GM12878 (cell line): ENCODE measurements at regions not wholly inside any gene's neighbourhood (a gene's known extent, or its start where the extent isn't known, plus 50 kb on each side); places are given as distances from the start of the nearest gene placed in this dataset.
"Not testable (repeated sequence)": the region's sequence is repeated elsewhere in the genome, so short reads cannot be mapped to it uniquely, and the experiment has no call there.

Experiments
- ATAC-seq: fragments of 200-7000 bp; cut with Tn5 transposase; 3 replicates; pipeline ENCODE4 v1.9.1; 2020; ENCODE audit warnings: mild to moderate bottlenecking, moderate library complexity
- BruUV-seq: library from RNA; stranded (reverse); fragments of 400-500 nt; replicated peaks from 2 replicates; lab custom pipeline; 2021; lab: Mats Ljungman, UMichigan
- CTCF ChIA-PET: fragments of 300-600 bp; sonication (Branson Sonifier 250); formaldehyde crosslinking; extraction: SDS; loops from one replicate; lab custom pipeline; 2021; ENCODE audit warnings: inconsistent platforms; lab: Yijun Ruan, JAX
- POLR2A ChIA-PET: fragments of 350-600 bp; formaldehyde crosslinking; extraction: SDS; loops from one replicate; lab custom pipeline; 2021; ENCODE audit warnings: inconsistent platforms; lab: Charles Lee
- RAD21 ChIA-PET: fragments of 300-600 bp; sonication (Branson Sonifier 250); formaldehyde crosslinking; loops from one replicate; lab custom pipeline; 2023; ENCODE audit warnings: antibody characterized with exemption; ENCODE audit not compliant: unreplicated experiment; lab: Charles Lee
- SMC1A ChIA-PET: fragments of 300-600 bp; sonication (Branson Sonifier 250); formaldehyde crosslinking; loops from one replicate; lab custom pipeline; 2023; ENCODE audit not compliant: unreplicated experiment, uncharacterized antibody; lab: Charles Lee
- DNase-seq: peaks from one replicate; pipeline ENCODE4 v3.0.0-alpha.2; 2011; ENCODE audit warnings: low read depth, low spot score
- FAIRE-seq: peaks from 3 replicates; lab custom pipeline; 2011; peaks lifted over from hg19 to GRCh38; lab: Jason Lieb, UNC
- H2AFZ ChIP-seq: 2 replicates; pipeline ENCODE4 v1.6.0; 2011; ENCODE audit warnings: low read depth, low read length, control low read depth; ENCODE audit not compliant: control insufficient read depth
- H3K27ac ChIP-seq: 2 replicates; pipeline ENCODE4 v1.5.1; 2011; ENCODE audit warnings: control low read depth; ENCODE audit not compliant: control insufficient read depth, insufficient read depth
- H3K27me3 ChIP-seq, 2 experiments: replicated peaks in 1 of 2; 2 replicates each; pipeline versions ENCODE4 v1.6.0 to v1.6.1; 2011; ENCODE audit warnings: low read length in 1 of 2; ENCODE audit not compliant: control insufficient read depth in 2 of 2, insufficient read depth in 2 of 2
- H3K36me3 ChIP-seq, 2 experiments: 2 replicates each; pipeline ENCODE4 v1.5.1; 2011; ENCODE audit warnings: low read length in 1 of 2; ENCODE audit not compliant: control insufficient read depth in 2 of 2, insufficient read depth in 2 of 2
- H3K4me1 ChIP-seq: 2 replicates; pipeline ENCODE4 v1.6.1; 2011; ENCODE audit warnings: mild to moderate bottlenecking, low read length, moderate library complexity, mixed read lengths; ENCODE audit not compliant: control insufficient read depth, insufficient read depth
- H3K4me2 ChIP-seq: 2 replicates; pipeline ENCODE4 v1.6.0; 2011; ENCODE audit warnings: control low read depth; ENCODE audit not compliant: control insufficient read depth, insufficient read depth
- H3K4me3 ChIP-seq: fragments of 200-600 bp; sonication (generic); 2 replicates; pipeline ENCODE4 v1.5.1; 2016
- H3K79me2 ChIP-seq: 2 replicates; pipeline ENCODE4 v1.6.0; 2011; ENCODE audit warnings: low read length; ENCODE audit not compliant: control insufficient read depth, insufficient read depth
- H3K9ac ChIP-seq: 2 replicates; pipeline ENCODE4 v1.8.0; 2011; ENCODE audit warnings: low read length, control low read depth, mixed read lengths; ENCODE audit not compliant: control insufficient read depth, insufficient read depth
- H3K9me3 ChIP-seq: replicated peaks from 3 replicates; pipeline ENCODE4 v1.5.1; 2011; ENCODE audit warnings: mild to moderate bottlenecking, low read length; ENCODE audit not compliant: control insufficient read depth, insufficient read depth
- H4K20me1 ChIP-seq: 2 replicates; pipeline ENCODE4 v1.6.0; 2011; ENCODE audit not compliant: control insufficient read depth, insufficient read depth
- ATF3 ChIP-seq: IDR thresholded peaks from 2 replicates; pipeline ENCODE4 v1.6.1; 2011; ENCODE audit warnings: low read depth, mild to moderate bottlenecking, low read length, moderate library complexity, borderline replicate concordance; ENCODE audit errors: extremely low read depth
- EED ChIP-seq: sonication (generic); IDR thresholded peaks from 2 replicates; pipeline ENCODE4 v1.6.1; 2016; ENCODE audit warnings: antibody characterized with exemption, low read depth
- ELK1 ChIP-seq: IDR thresholded peaks from 2 replicates; pipeline ENCODE4 v1.6.1; 2012; ENCODE audit warnings: low read depth, low read length, improper control_type of control experiment
- MLLT1 ChIP-seq: fragments of 450-650 bp; IDR thresholded peaks from 2 replicates; pipeline ENCODE4 v1.6.1; 2016; ENCODE audit warnings: mild to moderate bottlenecking
- NFYB ChIP-seq: IDR thresholded peaks from 2 replicates; pipeline ENCODE4 v1.6.1; 2011; ENCODE audit warnings: low read depth, mild to moderate bottlenecking, low read length, improper control_type of control experiment, moderate library complexity; ENCODE audit not compliant: insufficient read depth
- NR2C1 ChIP-seq: fragments of 450-650 bp; IDR thresholded peaks from 2 replicates; pipeline ENCODE4 v1.6.1; 2017; ENCODE audit warnings: antibody characterized with exemption, mild to moderate bottlenecking, moderate library complexity
- TCF7 ChIP-seq: IDR thresholded peaks from 2 replicates; pipeline ENCODE4 v1.6.1; 2014; ENCODE audit warnings: antibody characterized with exemption, borderline replicate concordance
- ZBTB11 ChIP-seq: fragments of 450-650 bp; formaldehyde crosslinking; IDR thresholded peaks from 2 replicates; pipeline ENCODE4 v1.5.0; 2022; ENCODE audit warnings: mild to moderate bottlenecking, missing genetic modification characterization
- WGBS: methylation state at CpG from one replicate; pipeline ENCODE4 v1.1.6; 2016; ENCODE audit warnings: low lambda C conversion rate; ENCODE audit not compliant: insufficient replicate concordance, insufficient coverage; ENCODE audit errors: missing lambda C conversion rate; 5-methylcytosine and 5-hydroxymethylcytosine counted together
- in situ Hi-C: fragments of 300-500 bp; cut with MboI; formaldehyde crosslinking; loops from 9 replicates; pipeline ENCODE4 v1.14.3; 2018; ENCODE audit warnings: mixed read lengths
- intact Hi-C: fragments of 100-400 bp; cut with micrococcal nuclease; formaldehyde crosslinking; loops from one replicate; pipeline ENCODE4 v1.14.2; 2022; ENCODE audit not compliant: unreplicated experiment

- TF ChIP-seq ZBTB11 (CRISPR knock-in tag), result no peak
- TF ChIP-seq ATF3, result no peak
- TF ChIP-seq NR2C1, result no peak
- no peak for TF ChIP-seq NFYB
- TF ChIP-seq TCF7, result no peak
- no peak for TF ChIP-seq EED
- no peak for TF ChIP-seq ELK1
- no peak for TF ChIP-seq MLLT1
- TF ChIP-seq, all 136 proteins: peak for 0
These were observed 604.7 kb downstream of the RFPL4B start (continued) for GRCh38 chr6:112951829-112952228.

- ATAC-seq, DNase-seq, in situ Hi-C loops, H3K27me3 ChIP-seq, H3K9me3 ChIP-seq, RAD21 ChIA-PET, POLR2A ChIA-PET, intact Hi-C loops, H3K4me3 ChIP-seq, H4K20me1 ChIP-seq, H2AFZ ChIP-seq, BruUV-seq, H3K79me2 ChIP-seq, FAIRE-seq, H3K36me3 ChIP-seq, SMC1A ChIA-PET, H3K27ac ChIP-seq, H3K9ac ChIP-seq, H3K4me2 ChIP-seq, CTCF ChIA-PET, H3K4me1 ChIP-seq: not testable (repeated sequence)
- WGBS, result 43% methylated on average over 3 of the region's 4 CpGs
These were observed 608.6 kb downstream of the RFPL4B start for GRCh38 chr6:112955743-112956142.
